GM23338 (cell line): ENCODE measurements at regions not wholly inside any gene's neighbourhood (a gene's known extent, or its start where the extent isn't known, plus 50 kb on each side); places are given as distances from the start of the nearest gene placed in this dataset.

Experiments
- POLR2AphosphoS5 ChIP-seq: IDR thresholded peaks from 2 replicates; pipeline ENCODE4 v1.6.1; 2016; ENCODE audit warnings: antibody characterized with exemption, low read depth
- STAT1 ChIP-seq: IDR thresholded peaks from one replicate; pipeline ENCODE4 v1.6.1; 2016; ENCODE audit warnings: antibody characterized with exemption; ENCODE audit not compliant: unreplicated experiment

- TF ChIP-seq STAT1 (no peak), POLR2AphosphoS5 (no peak)
These were observed 664.2 kb upstream of the USP24 start for GRCh38 chr1:55879346-55879745.
